Uterus (tissue), 2 donors: ENCODE measurements at regions not wholly inside any gene's neighbourhood (a gene's known extent, or its start where the extent isn't known, plus 50 kb on each side); places are given as distances from the start of the nearest gene placed in this dataset.

Source experiments
- POLR2A ChIP-seq, 2 donors: fragments of 450-650 bp; IDR thresholded peaks; one replicate each; pipeline ENCODE4 v1.6.1; 2016; ENCODE audit warnings: antibody characterized with exemption in 2 of 2, mild to moderate bottlenecking in 1 of 2, moderate library complexity in 1 of 2
- TF ChIP-seq, protein P1 (sequence below), 4 experiments: fragments of 200-600 bp in 2 of 4; fragments of 450-650 bp in 2 of 4; sonication (generic) in 2 of 4; IDR thresholded peaks; one replicate each; pipeline ENCODE4 v1.5.1; 2016 to 2019; ENCODE audit warnings: antibody characterized with exemption in 4 of 4, mild to moderate bottlenecking in 2 of 4, moderate library complexity in 1 of 4

DNA sequence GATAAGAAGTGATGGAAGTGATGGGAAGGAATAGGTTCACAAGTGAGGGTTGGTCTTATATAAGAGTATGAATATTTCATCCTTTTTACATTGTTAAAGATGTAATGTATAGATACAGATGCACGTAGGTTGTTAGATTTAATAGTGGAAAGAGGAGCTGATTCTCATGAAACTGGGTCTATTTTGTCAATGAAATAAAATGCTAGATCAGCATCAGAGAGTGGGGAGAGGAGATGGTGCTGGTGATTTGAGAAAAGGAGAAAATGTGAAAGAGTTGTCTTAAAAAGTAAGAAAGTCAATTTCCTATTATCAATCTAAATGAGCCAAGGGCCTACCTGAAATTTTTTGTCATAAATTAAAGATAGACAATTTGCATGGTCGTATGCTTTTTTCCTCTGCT, 82.8 kb upstream of the FYN start:
- TF ChIP-seq POLR2A (IDR thresholded peaks at IDR 0.05), result no peak
- TF ChIP-seq, protein P1, sequence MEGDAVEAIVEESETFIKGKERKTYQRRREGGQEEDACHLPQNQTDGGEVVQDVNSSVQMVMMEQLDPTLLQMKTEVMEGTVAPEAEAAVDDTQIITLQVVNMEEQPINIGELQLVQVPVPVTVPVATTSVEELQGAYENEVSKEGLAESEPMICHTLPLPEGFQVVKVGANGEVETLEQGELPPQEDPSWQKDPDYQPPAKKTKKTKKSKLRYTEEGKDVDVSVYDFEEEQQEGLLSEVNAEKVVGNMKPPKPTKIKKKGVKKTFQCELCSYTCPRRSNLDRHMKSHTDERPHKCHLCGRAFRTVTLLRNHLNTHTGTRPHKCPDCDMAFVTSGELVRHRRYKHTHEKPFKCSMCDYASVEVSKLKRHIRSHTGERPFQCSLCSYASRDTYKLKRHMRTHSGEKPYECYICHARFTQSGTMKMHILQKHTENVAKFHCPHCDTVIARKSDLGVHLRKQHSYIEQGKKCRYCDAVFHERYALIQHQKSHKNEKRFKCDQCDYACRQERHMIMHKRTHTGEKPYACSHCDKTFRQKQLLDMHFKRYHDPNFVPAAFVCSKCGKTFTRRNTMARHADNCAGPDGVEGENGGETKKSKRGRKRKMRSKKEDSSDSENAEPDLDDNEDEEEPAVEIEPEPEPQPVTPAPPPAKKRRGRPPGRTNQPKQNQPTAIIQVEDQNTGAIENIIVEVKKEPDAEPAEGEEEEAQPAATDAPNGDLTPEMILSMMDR (IDR thresholded peaks at IDR 0.05), result no peak
